GM21381 (cell line): ENCODE measurements at regions not wholly inside any gene's neighbourhood (a gene's known extent, or its start where the extent isn't known, plus 50 kb on each side); places are given as distances from the start of the nearest gene placed in this dataset.
"Not testable (repeated sequence)": the region's sequence is repeated elsewhere in the genome, so short reads cannot be mapped to it uniquely, and the experiment has no call there.

Source experiments
- ATAC-seq: cut with Tn5 transposase; IDR thresholded peaks from one replicate; pipeline ENCODE4 v1.9.1; 2021; ENCODE audit warnings: mild to moderate bottlenecking, moderate library complexity; ENCODE audit not compliant: unreplicated experiment

- no peak for ATAC-seq
These were observed 293.4 kb upstream of the ACTBL2 start for GRCh38 chr5:57776035-57776434.

DNA sequence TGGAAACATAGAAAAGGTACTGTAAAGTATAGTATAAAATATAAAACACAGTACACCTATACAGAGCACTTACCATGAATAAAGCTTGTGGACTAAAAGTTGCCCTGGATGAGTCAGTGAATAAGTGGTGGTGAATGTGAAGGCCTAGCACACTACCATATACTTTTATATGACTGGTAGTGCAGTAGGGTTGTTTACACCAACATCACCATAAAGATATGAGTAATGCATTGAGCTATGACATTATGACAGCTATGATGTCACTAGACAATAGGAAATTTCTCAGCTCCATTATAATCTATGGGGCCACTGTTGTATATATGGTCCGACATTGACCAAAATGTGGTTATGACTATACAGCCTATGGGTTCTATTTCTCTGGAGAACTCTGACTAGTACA, 291.8 kb upstream of the ACTBL2 start:
- ATAC-seq: no peak

- ATAC-seq: no peak
These were observed 289.9 kb upstream of the ACTBL2 start for GRCh38 chr5:57772512-57772911.

DNA sequence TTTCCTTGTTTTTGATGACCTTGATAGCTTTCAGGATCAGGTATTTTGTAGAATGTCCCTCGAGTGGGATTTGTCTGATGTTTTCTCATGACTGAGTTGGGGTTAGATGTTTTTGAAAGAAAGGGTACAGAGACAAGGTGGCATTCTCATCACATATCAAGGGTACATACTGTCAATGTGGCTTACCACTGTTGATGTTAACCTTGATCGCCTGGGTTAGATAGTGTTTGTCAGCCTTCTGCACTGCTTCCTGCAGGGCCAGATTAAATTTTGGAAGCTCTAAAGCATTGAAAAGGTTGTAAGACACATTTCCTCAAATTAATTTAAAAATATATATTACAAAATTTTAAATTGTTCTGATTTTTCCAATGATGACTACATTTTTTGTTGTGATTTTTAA, 287.4 kb upstream of the ACTBL2 start:
- ATAC-seq: no peak

DNA sequence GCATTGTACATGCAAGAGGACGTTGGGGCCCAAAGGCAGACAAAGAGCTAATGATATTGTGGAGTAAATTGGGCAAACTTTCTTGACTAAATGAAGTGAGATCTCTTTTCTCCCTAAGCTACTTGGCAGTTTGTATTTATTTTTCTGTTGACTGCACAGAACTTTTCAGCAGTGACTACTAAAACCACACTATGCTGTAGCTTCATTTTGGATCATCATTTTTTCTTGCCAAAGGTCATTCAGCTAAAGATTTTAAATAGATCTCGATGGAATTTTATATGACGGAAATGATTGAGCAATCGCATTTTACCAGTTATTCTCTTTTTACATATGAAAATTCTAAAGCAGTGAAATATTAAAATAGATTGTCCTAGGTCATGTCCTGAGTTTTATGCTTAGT, 286.1 kb upstream of the ACTBL2 start:
- ATAC-seq: no peak

GRCh38 chr5:57764479-57765089, 282.0 kb upstream of the ACTBL2 start:
- ATAC-seq: no peak

GRCh38 chr5:57761513-57761912, 278.9 kb upstream of the ACTBL2 start:
- no peak for ATAC-seq

DNA sequence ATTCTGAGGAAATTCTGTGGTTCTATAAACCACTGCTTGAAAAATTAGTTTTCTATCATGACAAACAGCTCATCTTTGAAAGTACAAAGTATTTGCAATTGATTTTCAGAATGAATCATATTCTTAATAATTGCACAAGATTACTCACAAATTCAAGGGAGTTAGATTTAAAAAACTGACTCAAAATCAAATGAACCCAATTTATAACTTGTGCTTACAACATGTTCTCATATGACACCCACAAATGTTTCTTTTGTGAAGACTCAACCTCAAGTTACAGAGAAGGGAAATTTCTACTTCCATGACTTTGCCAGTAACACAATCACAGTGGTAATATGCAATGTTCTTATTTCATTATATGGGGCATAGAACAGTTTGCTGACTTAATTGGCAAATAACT, 272.0 kb upstream of the ACTBL2 start:
- ATAC-seq: no peak

DNA sequence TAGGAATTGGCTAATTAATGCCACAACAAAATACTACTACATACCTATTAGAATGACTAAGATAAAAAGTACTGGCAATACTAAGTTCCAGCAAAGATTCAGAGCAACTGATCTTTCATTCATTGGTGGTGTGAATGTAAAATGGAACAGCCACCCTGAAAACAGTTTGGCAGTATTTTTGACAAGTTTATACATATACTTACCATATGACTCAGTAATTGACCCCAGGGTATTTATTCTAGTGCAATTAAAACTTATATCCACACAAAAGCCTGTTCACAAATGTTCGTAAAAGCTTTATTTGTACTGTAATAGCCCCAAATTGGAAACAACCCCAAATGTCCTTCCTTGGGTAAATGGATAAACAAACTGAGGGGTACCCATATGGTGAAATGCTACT, 270.8 kb upstream of the ACTBL2 start:
- ATAC-seq: no peak

- no peak for ATAC-seq
These were observed 269.1 kb upstream of the ACTBL2 start for GRCh38 chr5:57751710-57752109.

DNA sequence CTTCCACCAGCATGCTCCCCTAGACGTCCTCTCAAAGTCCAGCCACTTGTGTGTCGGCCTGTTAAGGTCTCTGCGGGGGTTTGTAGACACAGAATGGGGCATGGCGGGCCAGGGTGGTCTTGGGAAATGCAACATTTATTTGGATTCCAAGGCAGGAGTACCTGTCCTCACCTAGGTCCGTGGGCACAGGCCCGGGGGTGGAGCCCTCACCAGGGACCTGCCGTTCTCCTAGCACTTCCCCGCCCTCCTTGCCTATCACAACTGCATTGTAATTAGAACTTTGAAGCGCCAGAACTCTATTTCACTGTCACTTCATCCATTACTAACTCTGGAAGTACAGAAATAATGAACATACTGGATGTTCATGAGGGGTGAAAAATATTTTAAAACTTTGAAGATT, 268.3 kb upstream of the ACTBL2 start:
- no peak for ATAC-seq

- ATAC-seq: no peak
These were observed 267.7 kb upstream of the ACTBL2 start for GRCh38 chr5:57750282-57750681.

GRCh38 chr5:57749396-57749795, 266.8 kb upstream of the ACTBL2 start:
- ATAC-seq: no peak

DNA sequence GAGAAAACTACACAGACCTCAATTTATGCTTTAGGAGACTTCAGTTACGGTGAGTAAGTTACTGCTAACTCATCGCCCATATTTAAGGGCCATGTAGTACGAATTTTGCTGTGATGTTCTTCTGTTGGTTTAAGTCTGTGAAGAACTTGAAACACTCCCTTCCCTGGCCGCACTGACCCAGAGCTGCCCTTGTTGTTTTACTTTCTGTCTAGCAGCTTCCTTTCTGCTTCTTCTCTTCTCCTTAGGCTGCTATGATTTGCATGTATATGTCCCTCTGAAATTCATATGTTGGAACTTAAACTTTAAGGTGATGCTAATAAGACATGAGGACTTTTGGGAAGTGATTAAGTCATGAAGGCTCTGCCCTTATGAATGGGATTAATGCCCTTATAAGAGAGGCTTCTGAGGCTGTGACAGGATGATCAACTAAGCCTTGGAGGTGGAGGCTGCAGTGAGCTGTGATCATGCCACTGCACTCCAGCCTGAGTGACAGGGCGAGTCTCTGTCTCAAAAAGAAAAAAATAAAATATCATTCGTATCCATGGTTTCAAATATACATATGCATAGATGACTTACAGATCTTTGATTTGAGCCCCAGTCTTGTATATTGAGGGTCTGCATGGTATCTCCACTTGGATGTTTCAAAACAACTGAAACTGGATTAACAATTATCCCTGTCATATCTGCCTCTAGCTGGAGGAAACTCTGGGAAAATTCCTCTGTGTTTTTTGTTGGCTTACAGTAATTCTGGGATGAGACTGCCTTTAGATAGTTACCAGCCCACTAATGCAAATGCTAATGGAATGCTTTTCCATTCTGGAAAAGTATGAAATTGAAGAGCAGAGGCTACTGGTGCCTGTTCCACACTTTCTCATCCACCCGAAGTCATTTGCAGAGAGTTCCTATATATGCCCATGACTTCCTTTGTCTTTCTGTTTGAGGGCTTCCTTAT, 263.4 kb upstream of the ACTBL2 start:
- ATAC-seq: no peak

- ATAC-seq: no peak
These were observed 262.4 kb upstream of the ACTBL2 start for GRCh38 chr5:57745029-57745428.

GRCh38 chr5:57741336-57741735, 258.7 kb upstream of the ACTBL2 start:
- no peak for ATAC-seq

- ATAC-seq: no peak
These were observed 256.2 kb upstream of the ACTBL2 start for GRCh38 chr5:57738787-57739186.

- no peak for ATAC-seq
These were observed 255.7 kb upstream of the ACTBL2 start for GRCh38 chr5:57738301-57738700.

GRCh38 chr5:57736716-57737115, 254.1 kb upstream of the ACTBL2 start:
- ATAC-seq: no peak

DNA sequence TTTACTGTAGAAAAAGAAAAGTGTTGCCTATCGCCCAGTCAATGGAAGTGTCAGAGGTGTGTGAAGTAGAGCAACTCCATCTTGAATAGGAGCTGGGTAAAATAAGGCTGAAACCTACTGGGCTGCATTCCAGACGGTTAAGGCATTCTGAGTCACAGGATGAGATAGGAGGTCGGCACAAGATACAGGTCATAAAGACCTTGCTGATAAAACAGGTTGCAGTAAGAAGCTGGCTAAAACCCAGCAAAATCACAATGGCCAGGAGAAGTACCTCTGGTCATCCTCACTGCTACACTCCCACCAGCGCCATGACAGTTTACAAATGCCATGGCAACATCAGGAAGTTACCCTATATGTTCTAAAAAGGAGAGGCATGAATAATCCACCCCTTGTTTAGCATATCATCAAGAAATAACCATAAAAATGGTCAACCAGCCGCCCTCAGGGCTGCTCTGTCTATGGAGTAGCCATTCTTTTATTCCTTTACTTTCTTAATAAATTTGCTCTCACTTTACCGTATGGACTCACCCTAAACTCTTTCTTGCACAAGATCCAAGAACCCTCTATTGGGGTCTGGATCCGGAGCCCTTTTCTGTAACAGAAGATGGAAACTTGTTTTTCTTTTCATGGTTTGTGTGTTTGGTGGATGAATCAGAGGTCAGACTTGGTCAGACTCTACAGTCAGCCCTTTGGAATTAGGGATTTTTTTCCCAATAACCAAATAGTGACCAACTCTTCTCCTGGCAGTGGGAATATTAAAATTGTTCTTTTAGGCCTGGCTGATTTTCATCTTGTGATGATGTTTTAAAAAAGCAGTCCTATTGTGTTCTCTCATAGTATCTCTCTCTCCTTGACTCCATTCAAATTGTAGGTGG, 252.9 kb upstream of the ACTBL2 start:
- ATAC-seq: not testable (repeated sequence)

GRCh38 chr5:57734296-57734695, 251.7 kb upstream of the ACTBL2 start:
- ATAC-seq: no peak
